K562 (cell line): ENCODE measurements at regions not wholly inside any gene's neighbourhood (a gene's known extent, or its start where the extent isn't known, plus 50 kb on each side); places are given as distances from the start of the nearest gene placed in this dataset.

Experiments
- ATAC-seq: fragments of 200-7000 bp; cut with Tn5 transposase; 3 replicates; pipeline ENCODE4 v1.9.1; 2020; ENCODE audit warnings: moderate library complexity
- BruUV-seq: library from RNA; stranded (reverse); fragments of 400-500 nt; replicated peaks from 2 replicates; lab custom pipeline; 2021; lab: Mats Ljungman, UMichigan
- CTCF ChIA-PET: fragments of 300-600 bp; formaldehyde crosslinking; extraction: SDS; loops from one replicate; lab custom pipeline; 2021; ENCODE audit warnings: low intra/inter-chr PET ratio; lab: Yijun Ruan, JAX
- POLR2A ChIA-PET: fragments of 300-600, 350-650 bp; sonication (Branson Sonifier 250); formaldehyde crosslinking; extraction: SDS; loops from one replicate; lab custom pipeline; 2021; ENCODE audit warnings: antibody characterized with exemption, inconsistent platforms; lab: Yijun Ruan, JAX
- DNase-seq, 4 experiments: peaks; one replicate each; pipeline versions ENCODE4 v3.0.0 to v3.0.0-alpha.2; 2011 to 2018; ENCODE audit warnings: low spot score in 3 of 4, mixed read lengths in 3 of 4; ENCODE audit errors: extremely low read depth in 1 of 4
- FAIRE-seq: peaks from 2 replicates; lab custom pipeline; 2011; peaks lifted over from hg19 to GRCh38; lab: Jason Lieb, UNC
- H2AFZ ChIP-seq: 2 replicates; pipeline ENCODE4 v1.6.0; 2011; ENCODE audit warnings: low read depth, low read length, control low read depth, inconsistent platforms
- H3K27ac ChIP-seq: fragments of 200-600 bp; 3 replicates; pipeline ENCODE4 v1.8.0; 2011; ENCODE audit warnings: low read depth, mild to moderate bottlenecking, control low read depth, inconsistent platforms, low read length, moderate library complexity, mixed read lengths; ENCODE audit errors: extremely low read depth
- H3K27me3 ChIP-seq, 2 experiments: fragments of 300-600 bp in 1 of 2; 2 replicates in 1 of 2; 3 replicates in 1 of 2; pipeline versions ENCODE4 v1.6.0 to v1.8.0; 2011; ENCODE audit warnings: inconsistent platforms in 2 of 2, low read length in 2 of 2, mild to moderate bottlenecking in 1 of 2, mixed read lengths in 1 of 2, moderate library complexity in 1 of 2; ENCODE audit not compliant: control insufficient read depth in 2 of 2, insufficient read depth in 2 of 2
- H3K36me3 ChIP-seq: fragments of 300-600 bp; 3 replicates; pipeline ENCODE4 v1.8.0; 2011; ENCODE audit warnings: mild to moderate bottlenecking, low read length, inconsistent platforms; ENCODE audit not compliant: control insufficient read depth, insufficient read depth
- H3K4me1 ChIP-seq, 2 experiments: fragments of 200-600 bp in 1 of 2; replicated peaks in 1 of 2; 2 replicates in 1 of 2; 3 replicates in 1 of 2; pipeline versions ENCODE4 v1.5.1 to v1.8.0; 2011; ENCODE audit warnings: inconsistent platforms in 2 of 2, low read length in 2 of 2, mild to moderate bottlenecking in 1 of 2, mixed read lengths in 1 of 2, moderate library complexity in 1 of 2; ENCODE audit not compliant: control insufficient read depth in 2 of 2, insufficient read depth in 2 of 2
- H3K4me2 ChIP-seq: 2 replicates; pipeline ENCODE4 v1.6.1; 2011; ENCODE audit warnings: low read length, control low read depth, inconsistent platforms, mixed read lengths; ENCODE audit not compliant: insufficient read depth
- H3K4me3 ChIP-seq: fragments of 200-600 bp; sonication (generic), shearing (Covaris generic); 2 replicates; pipeline ENCODE4 v1.5.1; 2016; ENCODE audit warnings: control low read depth, inconsistent platforms
- H3K79me2 ChIP-seq: fragments of 200-600 bp; 3 replicates; pipeline ENCODE4 v1.8.0; 2011; ENCODE audit warnings: low read length, inconsistent platforms; ENCODE audit not compliant: control insufficient read depth, insufficient read depth
- H3K9ac ChIP-seq, 2 experiments: 2 replicates each; pipeline versions ENCODE4 v1.6.0 to v1.6.1; 2011; ENCODE audit warnings: low read depth in 2 of 2, low read length in 2 of 2, control low read depth in 1 of 2, inconsistent platforms in 1 of 2, mild to moderate bottlenecking in 1 of 2, mixed read lengths in 1 of 2; ENCODE audit not compliant: insufficient read depth in 1 of 2
- H3K9me1 ChIP-seq: one replicate; pipeline ENCODE4 v1.6.0; 2011; ENCODE audit warnings: inconsistent platforms, mild to moderate bottlenecking, low read length, moderate library complexity; ENCODE audit not compliant: control insufficient read depth, insufficient read depth
- H3K9me3 ChIP-seq: replicated peaks from 2 replicates; pipeline ENCODE4 v1.5.1; 2011; ENCODE audit warnings: low read depth, low read length, inconsistent platforms; ENCODE audit not compliant: control insufficient read depth, insufficient read depth
- H4K20me1 ChIP-seq: replicated peaks from 2 replicates; pipeline ENCODE4 v1.6.1; 2011; ENCODE audit warnings: low read length, inconsistent platforms, mixed read lengths; ENCODE audit not compliant: control insufficient read depth, insufficient read depth
- CXXC5 ChIP-seq: fragments of 250-450 bp; sonication (Bioruptor Pico); IDR thresholded peaks from 2 replicates; pipeline ENCODE4 v1.8.0; 2022; ENCODE audit warnings: inconsistent platforms, mild to moderate bottlenecking, moderate library complexity
- MLLT1 ChIP-seq, 2 experiments: fragments of 450-650 bp; IDR thresholded peaks; 2 replicates each; pipeline ENCODE4 v1.6.1; 2016
- PHB2 ChIP-seq: fragments of 450-650 bp; IDR thresholded peaks from 2 replicates; pipeline ENCODE4 v1.6.1; 2017; ENCODE audit warnings: low read depth
- RBM14 ChIP-seq: fragments of 200-400 bp; formaldehyde crosslinking; IDR thresholded peaks from 2 replicates; pipeline ENCODE4 v1.6.1; 2018; ENCODE audit warnings: low read depth, mild to moderate bottlenecking, low read length, moderate library complexity, borderline replicate concordance; ENCODE audit not compliant: insufficient read depth
- RFX5 ChIP-seq: IDR thresholded peaks from 2 replicates; pipeline ENCODE4 v1.6.1; 2011; ENCODE audit warnings: low read depth, mild to moderate bottlenecking, improper control_type of control experiment, low read length
- SIRT6 ChIP-seq: IDR thresholded peaks from one replicate; pipeline ENCODE4 v1.6.1; 2012; ENCODE audit warnings: low read depth, mild to moderate bottlenecking, control low read depth, inconsistent platforms, low read length, moderate library complexity
- ZNF253 ChIP-seq: fragments of 250-450 bp; sonication (Bioruptor Pico); conservative IDR thresholded peaks from 2 replicates; pipeline ENCODE4 v1.6.1; 2021; ENCODE audit warnings: mild to moderate bottlenecking
- WGBS: fragments of 100-300 bp; shearing (Covaris generic); methylation state at CpG from one replicate; pipeline ENCODE4 v1.1.6; 2016; ENCODE audit warnings: low coverage, mixed read lengths; ENCODE audit not compliant: insufficient coverage; ENCODE audit errors: missing lambda C conversion rate; 5-methylcytosine and 5-hydroxymethylcytosine counted together
- in situ Hi-C: fragments of 300-500 bp; cut with MboI; formaldehyde crosslinking; loops from 4 replicates; pipeline ENCODE4 v1.15.0; 2018; ENCODE audit warnings: inconsistent platforms, mixed read lengths
- intact Hi-C: fragments of 100-400 bp; cut with micrococcal nuclease; formaldehyde crosslinking; loops from 2 replicates; pipeline ENCODE4 v1.14.2; 2022

GRCh38 chr13:73365681-73366080 lies 306.9 kb downstream of the KLF5 start:
- H3K27ac ChIP-seq = no peak overlapping the region
- no peak overlapping the region for H3K4me2 ChIP-seq
- CTCF ChIA-PET = no interaction called here

GRCh38 chr13:73365252-73365651 lies 306.4 kb downstream of the KLF5 start:
- Histone ChIP-seq H3K9ac (no peak overlapping the region), H3K4me2 (no peak overlapping the region), H2AFZ (no peak overlapping the region), H4K20me1 (no peaks in the 10 kb centered on the region), H3K27me3 (no peaks in the 10 kb centered on the region), H3K36me3 (no peaks in the 10 kb centered on the region), H3K9me3 (no peaks in the 10 kb centered on the region), H3K4me3 (no peak overlapping the region), H3K79me2 (no peaks in the 10 kb centered on the region), H3K9me1 (no peaks in the 10 kb centered on the region), H3K27ac (no peak overlapping the region), H3K4me1 (no peaks in the 10 kb centered on the region)
- TF ChIP-seq PHB2 (no peak), MLLT1 (IDR thresholded peaks at IDR 0.05) (no peak), SIRT6 (no peak), RFX5 (no peak), ZNF253 (CRISPR knock-in tag) (no peak), CXXC5 (CRISPR knock-in tag) (no peak)
- 0% methylated on average over 3 of the region's 3 CpGs for WGBS
- ATAC-seq (no peak), DNase-seq (no peak), FAIRE-seq (no peak)
- intact Hi-C loops = no loop called here
- BruUV-seq = no TSS peak
- ChIA-PET POLR2A (no interaction called here), CTCF (no interaction called here)
- in situ Hi-C loops = no loop called here

More at GRCh38 chr13:73365681-73366080, 306.9 kb downstream of the KLF5 start:
- no peak for TF ChIP-seq RBM14
- Histone ChIP-seq H3K4me1 (no peaks in the 10 kb centered on the region), H4K20me1 (no peaks in the 10 kb centered on the region), H3K9me1 (no peaks in the 10 kb centered on the region), H3K36me3 (no peaks in the 10 kb centered on the region), H2AFZ (no peak overlapping the region), H3K9me3 (no peaks in the 10 kb centered on the region), H3K4me3 (no peak overlapping the region), H3K9ac (no peak overlapping the region), H3K79me2 (no peaks in the 10 kb centered on the region), H3K27me3 (no peaks in the 10 kb centered on the region)
- 0% methylated on average over 4 of the region's 4 CpGs for WGBS
- no TSS peak for BruUV-seq
- FAIRE-seq (no peak), ATAC-seq (no peak), DNase-seq (no peak)
- in situ Hi-C loops = no loop called here
- intact Hi-C loops = no loop called here
- POLR2A ChIA-PET = no interaction called here
